ENCODE measurements at regions not wholly inside any gene's neighbourhood (a gene's known extent, or its start where the extent isn't known, plus 50 kb on each side); places are given as distances from the start of the nearest gene placed in this dataset.

DNA sequence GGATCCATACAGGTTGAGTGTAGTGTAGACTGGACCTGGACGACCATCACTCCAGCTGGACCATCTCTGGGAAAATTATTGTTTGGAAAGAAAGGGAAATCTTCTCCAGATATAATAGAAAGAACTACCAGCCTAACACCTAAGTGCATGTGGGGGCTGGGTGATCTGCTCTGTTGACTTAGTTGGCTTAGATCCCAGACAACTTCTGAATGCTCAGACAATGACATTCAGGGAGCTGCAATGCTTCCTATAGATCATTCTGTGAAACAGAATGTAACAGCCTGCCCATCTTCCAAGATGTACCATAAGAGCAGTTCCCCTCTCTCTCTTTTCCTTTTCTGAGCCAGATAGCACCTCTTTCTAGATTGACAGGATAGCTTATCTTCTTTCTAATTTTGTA lies 572.8 kb upstream of the STXBP6 start:
- no peak overlapping the region for H2BK120ac ChIP-seq (ENCODE audit: low read depth, low read length, poor library complexity, severe bottlenecking)
- no peak overlapping the region for H2AK5ac ChIP-seq (ENCODE audit: insufficient read length, low read length)
- Mint-ChIP-seq H3K36me3 (ENCODE audit: insufficient read depth in 1 of 3, low read depth in 3 of 3) (peaks cover under 1 to 7% (median 5%) of the 10 kb centered on the region in 3 experiments; a peak in 6 of 7 replicates), H3K27ac (no peak overlapping the region), H3K4me3 (no peak overlapping the region), H3K4me1 (no peaks in the 10 kb centered on the region), H3K27me3 (ENCODE audit: low read depth) (no peaks in the 10 kb centered on the region), H3K9me3 (peaks cover 6 to 8% of the 10 kb centered on the region in 2 experiments)
- no peak overlapping the region for H3K18ac ChIP-seq (ENCODE audit: insufficient read length, low read depth, low read length)
- H2BK20ac ChIP-seq (ENCODE audit: low read depth, low read length, poor library complexity, severe bottlenecking) = no peak overlapping the region
- no peaks in the 10 kb centered on the region for H4K20me1 ChIP-seq (ENCODE audit: control insufficient read depth, insufficient read depth, insufficient read length)
- no peak overlapping the region for H2BK12ac ChIP-seq (ENCODE audit: insufficient read length, low read depth, low read length)
- no peak overlapping the region for H2BK5ac ChIP-seq (ENCODE audit: insufficient read length, low read length)
- no peaks in the 10 kb centered on the region for H3K9me3 ChIP-seq (ENCODE audit: control insufficient read depth, low read depth, low read length)
- H4K5ac ChIP-seq (ENCODE audit: insufficient read length, low read depth, low read length) = no peak overlapping the region
- no peak overlapping the region for H3K56ac ChIP-seq (ENCODE audit: insufficient read length, low read depth, low read length)
- H3K79me2 ChIP-seq (ENCODE audit: insufficient read depth, low read length) = no peaks in the 10 kb centered on the region
- WGBS (ENCODE audit: extremely low coverage, insufficient read length, low lambda C conversion rate) = no CpG with 5 or more reads among the region's 1 CpG
- no peak overlapping the region for H2BK15ac ChIP-seq (ENCODE audit: low read depth, low read length)
- H4K91ac ChIP-seq (ENCODE audit: insufficient read length, low read depth, low read length) = no peak overlapping the region
- H3K23me2 ChIP-seq (ENCODE audit: insufficient read length, low read depth, low read length, poor library complexity, severe bottlenecking) = no peaks in the 10 kb centered on the region
- H3K4me1 ChIP-seq (ENCODE audit: insufficient read depth, low read length) = no peaks in the 10 kb centered on the region
- H3K27ac ChIP-seq (ENCODE audit: insufficient read length, low read depth, low read length) = no peak overlapping the region
- no peak overlapping the region for H3K23ac ChIP-seq (ENCODE audit: insufficient read length, low read depth, low read length)
- H3K27me3 ChIP-seq (ENCODE audit: insufficient read depth, low read length) = no peaks in the 10 kb centered on the region
- TF ChIP-seq, protein P1, sequence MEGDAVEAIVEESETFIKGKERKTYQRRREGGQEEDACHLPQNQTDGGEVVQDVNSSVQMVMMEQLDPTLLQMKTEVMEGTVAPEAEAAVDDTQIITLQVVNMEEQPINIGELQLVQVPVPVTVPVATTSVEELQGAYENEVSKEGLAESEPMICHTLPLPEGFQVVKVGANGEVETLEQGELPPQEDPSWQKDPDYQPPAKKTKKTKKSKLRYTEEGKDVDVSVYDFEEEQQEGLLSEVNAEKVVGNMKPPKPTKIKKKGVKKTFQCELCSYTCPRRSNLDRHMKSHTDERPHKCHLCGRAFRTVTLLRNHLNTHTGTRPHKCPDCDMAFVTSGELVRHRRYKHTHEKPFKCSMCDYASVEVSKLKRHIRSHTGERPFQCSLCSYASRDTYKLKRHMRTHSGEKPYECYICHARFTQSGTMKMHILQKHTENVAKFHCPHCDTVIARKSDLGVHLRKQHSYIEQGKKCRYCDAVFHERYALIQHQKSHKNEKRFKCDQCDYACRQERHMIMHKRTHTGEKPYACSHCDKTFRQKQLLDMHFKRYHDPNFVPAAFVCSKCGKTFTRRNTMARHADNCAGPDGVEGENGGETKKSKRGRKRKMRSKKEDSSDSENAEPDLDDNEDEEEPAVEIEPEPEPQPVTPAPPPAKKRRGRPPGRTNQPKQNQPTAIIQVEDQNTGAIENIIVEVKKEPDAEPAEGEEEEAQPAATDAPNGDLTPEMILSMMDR (conservative IDR thresholded peaks at IDR 0.05) = no peak
- H3K79me1 ChIP-seq (ENCODE audit: insufficient read depth, low read depth, low read length, poor library complexity, severe bottlenecking) = no peaks in the 10 kb centered on the region
- no peak overlapping the region for H3K14ac ChIP-seq (ENCODE audit: insufficient read depth, low read length)
- no peak overlapping the region for H3K9ac ChIP-seq (ENCODE audit: extremely low read depth, insufficient read length, low read length)
- no peak overlapping the region for H3K4me2 ChIP-seq (ENCODE audit: insufficient read depth, insufficient read length, low read length)
- no peak overlapping the region for H4K8ac ChIP-seq (replicated peaks; ENCODE audit: insufficient read length, low read depth, low read length)
- DNase-seq = no peak
- H3K4ac ChIP-seq (ENCODE audit: low read depth, low read length) = no peak overlapping the region
- H3T11ph ChIP-seq (ENCODE audit: low read length) = no peak overlapping the region
- H2AFZ ChIP-seq (ENCODE audit: low read length) = no peak overlapping the region
